ENCODE measurements at regions not wholly inside any gene's neighbourhood (a gene's known extent, or its start where the extent isn't known, plus 50 kb on each side); places are given as distances from the start of the nearest gene placed in this dataset.

GRCh38 chr6:14630016-14630415 lies 512.4 kb downstream of the CD83 start:
- H3K4me3 ChIP-seq (replicated peaks; ENCODE audit: insufficient read depth, low read length) = no peak overlapping the region
- no peak overlapping the region for H3K27ac ChIP-seq (replicated peaks)
- no peak for DNase-seq (ENCODE audit: low read depth in 1 of 2, low spot score in 1 of 2)
- TF ChIP-seq REST (IDR thresholded peaks at IDR 0.05; ENCODE audit: insufficient replicate concordance, low read depth) = no peak
- TF ChIP-seq, protein P1, sequence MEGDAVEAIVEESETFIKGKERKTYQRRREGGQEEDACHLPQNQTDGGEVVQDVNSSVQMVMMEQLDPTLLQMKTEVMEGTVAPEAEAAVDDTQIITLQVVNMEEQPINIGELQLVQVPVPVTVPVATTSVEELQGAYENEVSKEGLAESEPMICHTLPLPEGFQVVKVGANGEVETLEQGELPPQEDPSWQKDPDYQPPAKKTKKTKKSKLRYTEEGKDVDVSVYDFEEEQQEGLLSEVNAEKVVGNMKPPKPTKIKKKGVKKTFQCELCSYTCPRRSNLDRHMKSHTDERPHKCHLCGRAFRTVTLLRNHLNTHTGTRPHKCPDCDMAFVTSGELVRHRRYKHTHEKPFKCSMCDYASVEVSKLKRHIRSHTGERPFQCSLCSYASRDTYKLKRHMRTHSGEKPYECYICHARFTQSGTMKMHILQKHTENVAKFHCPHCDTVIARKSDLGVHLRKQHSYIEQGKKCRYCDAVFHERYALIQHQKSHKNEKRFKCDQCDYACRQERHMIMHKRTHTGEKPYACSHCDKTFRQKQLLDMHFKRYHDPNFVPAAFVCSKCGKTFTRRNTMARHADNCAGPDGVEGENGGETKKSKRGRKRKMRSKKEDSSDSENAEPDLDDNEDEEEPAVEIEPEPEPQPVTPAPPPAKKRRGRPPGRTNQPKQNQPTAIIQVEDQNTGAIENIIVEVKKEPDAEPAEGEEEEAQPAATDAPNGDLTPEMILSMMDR (IDR thresholded peaks at IDR 0.05; ENCODE audit: insufficient read depth, low read length) = no peak
- no peak for TF ChIP-seq POLR2AphosphoS5 (IDR thresholded peaks at IDR 0.05; ENCODE audit: low read depth)
- TF ChIP-seq SPI1 (IDR thresholded peaks at IDR 0.05; ENCODE audit: borderline replicate concordance, low read depth) = no peak
- TF ChIP-seq GABPA (IDR thresholded peaks at IDR 0.05; ENCODE audit: low read depth) = no peak
- no peaks in the 10 kb centered on the region for H3K27me3 ChIP-seq (ENCODE audit: insufficient read depth, poor library complexity, severe bottlenecking)

- H3K4me3 ChIP-seq (replicated peaks; ENCODE audit: insufficient read depth, low read length) = no peak overlapping the region
These were observed 515.9 kb downstream of the CD83 start for GRCh38 chr6:14633479-14633878.

DNA sequence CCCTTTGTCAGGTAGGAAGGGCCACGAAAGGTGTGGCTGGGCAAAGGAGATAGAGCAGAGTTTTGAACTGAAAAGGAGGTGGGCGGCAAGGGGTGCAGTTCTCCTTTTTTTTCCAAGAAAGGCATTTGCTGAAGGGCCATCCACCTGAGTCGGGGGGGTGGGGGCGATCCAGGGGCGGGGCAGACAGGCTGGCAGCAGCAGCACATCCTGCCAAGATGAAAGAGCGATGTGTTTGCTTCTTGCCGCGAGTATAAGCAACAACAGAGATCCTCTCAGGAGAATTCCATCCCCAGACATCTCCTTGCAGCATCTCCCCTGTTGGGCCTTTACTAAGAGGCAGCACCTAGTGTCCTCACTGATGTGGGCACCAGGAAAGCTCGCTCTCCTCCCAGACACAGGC lies 516.5 kb downstream of the CD83 start:
- TF ChIP-seq POLR2AphosphoS5 (IDR thresholded peaks at IDR 0.05; ENCODE audit: low read depth) = no peak
- TF ChIP-seq, protein P1 (IDR thresholded peaks at IDR 0.05; ENCODE audit: insufficient read depth, low read length) = no peak

More at GRCh38 chr6:14633479-14633878, 515.9 kb downstream of the CD83 start:
- DNase-seq (ENCODE audit: low read depth in 1 of 2, low spot score in 1 of 2) = no peak
- Histone ChIP-seq H3K27me3 (ENCODE audit: insufficient read depth, poor library complexity, severe bottlenecking) (no peaks in the 10 kb centered on the region), H3K27ac (replicated peaks) (no peak overlapping the region)
- TF ChIP-seq GABPA (IDR thresholded peaks at IDR 0.05; ENCODE audit: low read depth) (no peak), SPI1 (IDR thresholded peaks at IDR 0.05; ENCODE audit: borderline replicate concordance, low read depth) (no peak), POLR2AphosphoS5 (IDR thresholded peaks at IDR 0.05; ENCODE audit: low read depth) (no peak)

DNA sequence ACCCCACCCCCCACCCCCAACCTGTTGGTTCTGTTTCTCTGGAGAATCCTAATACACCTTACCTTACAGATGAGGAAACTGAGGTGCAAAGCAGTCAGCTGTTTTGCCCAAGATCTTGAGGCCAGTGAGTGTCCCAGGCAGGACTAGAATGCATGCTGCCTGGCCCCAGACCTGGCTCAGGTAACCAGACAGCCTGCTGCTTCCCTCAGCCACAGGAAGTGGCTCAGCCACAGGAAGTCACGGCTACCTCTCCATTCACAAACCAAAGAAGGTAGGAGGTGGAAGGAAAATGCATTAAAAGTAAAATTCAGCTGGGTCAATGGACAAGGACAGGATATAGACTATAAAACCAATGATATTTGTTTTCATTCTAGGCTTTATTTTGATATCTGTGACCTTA lies 517.6 kb downstream of the CD83 start:
- Histone ChIP-seq H3K27me3 (ENCODE audit: insufficient read depth, poor library complexity, severe bottlenecking) (no peaks in the 10 kb centered on the region), H3K4me3 (replicated peaks; ENCODE audit: insufficient read depth, low read length) (no peak overlapping the region), H3K27ac (replicated peaks) (no peak overlapping the region)
- TF ChIP-seq POLR2AphosphoS5 (IDR thresholded peaks at IDR 0.05; ENCODE audit: low read depth) = no peak
- TF ChIP-seq SPI1 (IDR thresholded peaks at IDR 0.05; ENCODE audit: borderline replicate concordance, low read depth) = no peak
- TF ChIP-seq, protein P1 (IDR thresholded peaks at IDR 0.05; ENCODE audit: insufficient read depth, low read length) = no peak
- TF ChIP-seq GABPA (IDR thresholded peaks at IDR 0.05; ENCODE audit: low read depth) = no peak
- no peak for TF ChIP-seq REST (IDR thresholded peaks at IDR 0.05; ENCODE audit: insufficient replicate concordance, low read depth)
- DNase-seq (ENCODE audit: low read depth in 1 of 2, low spot score in 1 of 2) = no peak

More for the DNA sequence above, 516.5 kb downstream of the CD83 start:
- no peak overlapping the region for H3K27ac ChIP-seq (replicated peaks)
- no peaks in the 10 kb centered on the region for H3K27me3 ChIP-seq (ENCODE audit: insufficient read depth, poor library complexity, severe bottlenecking)
- DNase-seq (ENCODE audit: low read depth in 1 of 2, low spot score in 1 of 2) = no peak
- no peak overlapping the region for H3K4me3 ChIP-seq (replicated peaks; ENCODE audit: insufficient read depth, low read length)

Data from HL-60 (cell line).